Smooth muscle cell of the brain vasculature (primary cell): ENCODE measurements at regions not wholly inside any gene's neighbourhood (a gene's known extent, or its start where the extent isn't known, plus 50 kb on each side); places are given as distances from the start of the nearest gene placed in this dataset.
"Not testable (repeated sequence)": the region's sequence is repeated elsewhere in the genome, so short reads cannot be mapped to it uniquely, and the experiment has no call there.

Source experiments
- DNase-seq: peaks from one replicate; pipeline ENCODE4 v3.0.0-alpha.2; 2012; ENCODE audit warnings: low read depth, low spot score

DNA sequence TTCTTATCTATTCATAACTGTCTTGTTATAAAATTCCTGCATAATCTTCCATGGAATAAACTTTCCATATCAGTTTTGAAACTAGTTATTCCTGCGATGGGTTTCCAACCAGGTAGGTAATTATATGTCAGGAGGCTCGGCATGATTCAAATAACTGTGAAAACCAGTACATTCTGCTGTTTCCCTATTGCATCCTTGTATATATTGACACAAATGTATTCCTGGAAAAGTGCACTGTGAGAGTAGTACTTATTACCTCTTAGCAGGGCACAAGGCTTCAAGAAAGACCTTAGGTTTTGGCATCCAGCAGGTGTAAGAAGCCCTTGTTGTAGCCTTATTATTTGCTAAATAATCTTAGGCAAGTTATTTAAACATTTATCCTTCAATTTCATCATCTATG, 1131.3 kb upstream of the ATXN8OS start:
- DNase-seq = no peak

DNA sequence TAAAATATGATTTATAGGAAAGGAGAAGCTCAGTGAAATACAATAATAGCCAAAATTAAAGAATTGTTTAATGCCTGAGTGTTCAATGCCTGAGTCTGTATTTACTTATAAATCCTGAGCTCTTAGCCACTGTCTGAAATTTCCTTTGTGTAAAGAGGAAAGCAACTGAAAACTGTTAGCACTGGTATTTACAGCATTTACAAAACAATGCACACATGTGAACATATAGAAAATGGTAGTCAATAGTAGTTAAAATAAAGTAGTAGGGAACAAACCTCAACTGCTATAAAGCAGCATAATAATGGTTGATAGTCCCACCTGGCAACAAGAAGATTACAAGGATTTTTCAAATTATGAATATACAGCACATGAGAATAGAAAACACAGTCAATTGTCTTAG, 1137.1 kb upstream of the ATXN8OS start:
- DNase-seq = no peak

DNA sequence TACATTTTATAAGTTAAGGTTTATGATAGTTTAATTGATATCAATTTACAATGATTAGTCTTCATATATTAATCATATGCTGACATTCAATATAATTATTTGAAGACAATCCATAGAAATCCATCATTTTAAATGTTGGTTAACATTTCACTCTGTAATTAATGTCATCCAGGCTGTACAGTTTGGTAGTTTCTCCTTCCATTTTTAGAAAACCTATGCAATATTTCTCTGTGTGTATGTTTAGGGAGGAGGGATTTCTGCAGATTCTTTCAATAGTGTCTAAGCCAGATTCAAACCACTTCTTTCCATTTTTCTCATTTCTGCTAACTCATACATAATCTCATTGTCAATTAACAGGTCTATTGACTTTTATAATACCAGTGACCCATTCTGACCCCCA, 1159.0 kb upstream of the ATXN8OS start:
- no peak for DNase-seq

DNA sequence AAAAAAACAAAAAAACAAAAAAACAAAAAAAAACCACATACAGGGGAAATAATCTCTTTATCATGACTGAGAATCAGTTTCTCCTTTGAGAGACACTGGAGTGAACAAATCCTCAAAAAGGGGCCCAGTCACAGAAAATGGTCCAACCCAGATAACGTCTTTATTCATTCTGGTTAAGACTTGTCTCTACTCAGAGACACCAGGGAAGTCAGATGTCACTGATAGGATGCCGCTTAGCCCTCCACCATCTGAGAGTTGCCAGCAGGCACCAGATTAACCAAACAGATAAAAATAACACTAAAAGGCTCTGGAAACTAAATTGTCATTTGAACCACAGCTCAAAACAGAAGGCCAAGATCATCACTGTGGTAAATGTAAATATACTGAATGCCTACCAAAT, 1163.4 kb upstream of the ATXN8OS start:
- DNase-seq = no peak

DNA sequence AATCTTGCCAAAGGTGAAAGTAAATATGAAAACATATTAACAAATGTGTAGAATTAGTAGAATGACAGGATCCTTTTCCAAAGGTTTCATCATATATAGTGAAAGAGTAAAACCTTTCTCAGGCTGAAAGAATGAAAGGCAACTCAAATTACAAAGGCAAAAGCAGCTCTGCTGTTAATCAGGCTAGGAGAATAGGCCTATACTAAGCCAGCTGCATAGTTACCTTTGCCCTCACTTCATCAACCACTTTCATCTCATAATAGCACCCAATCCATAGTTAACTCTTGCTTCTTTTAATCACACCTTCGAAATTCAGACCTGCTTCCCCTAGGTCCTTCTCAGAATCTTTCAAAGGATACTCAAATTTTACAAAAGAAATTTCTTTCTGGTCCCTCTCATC, 1167.6 kb upstream of the ATXN8OS start:
- no peak for DNase-seq

DNA sequence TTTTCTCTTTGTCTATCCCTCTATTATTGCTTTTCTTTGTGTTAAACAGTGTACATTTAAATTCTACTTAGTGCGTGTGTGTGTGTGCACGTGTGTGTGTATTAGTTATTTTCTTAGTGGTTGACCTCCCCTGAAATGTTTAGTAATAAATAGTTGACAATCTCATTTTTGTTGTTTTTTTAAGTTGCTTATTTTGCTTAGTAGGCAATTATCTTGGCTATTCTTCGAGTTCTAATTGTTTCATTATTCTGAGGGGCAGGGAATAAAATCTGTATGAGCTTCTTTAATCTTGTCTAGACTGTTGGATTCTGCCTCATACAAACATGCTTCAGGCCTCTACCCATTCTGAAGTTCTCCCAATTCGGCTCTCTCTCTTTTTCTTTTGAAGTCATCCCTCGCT, 1169.0 kb upstream of the ATXN8OS start:
- DNase-seq = no peak

DNA sequence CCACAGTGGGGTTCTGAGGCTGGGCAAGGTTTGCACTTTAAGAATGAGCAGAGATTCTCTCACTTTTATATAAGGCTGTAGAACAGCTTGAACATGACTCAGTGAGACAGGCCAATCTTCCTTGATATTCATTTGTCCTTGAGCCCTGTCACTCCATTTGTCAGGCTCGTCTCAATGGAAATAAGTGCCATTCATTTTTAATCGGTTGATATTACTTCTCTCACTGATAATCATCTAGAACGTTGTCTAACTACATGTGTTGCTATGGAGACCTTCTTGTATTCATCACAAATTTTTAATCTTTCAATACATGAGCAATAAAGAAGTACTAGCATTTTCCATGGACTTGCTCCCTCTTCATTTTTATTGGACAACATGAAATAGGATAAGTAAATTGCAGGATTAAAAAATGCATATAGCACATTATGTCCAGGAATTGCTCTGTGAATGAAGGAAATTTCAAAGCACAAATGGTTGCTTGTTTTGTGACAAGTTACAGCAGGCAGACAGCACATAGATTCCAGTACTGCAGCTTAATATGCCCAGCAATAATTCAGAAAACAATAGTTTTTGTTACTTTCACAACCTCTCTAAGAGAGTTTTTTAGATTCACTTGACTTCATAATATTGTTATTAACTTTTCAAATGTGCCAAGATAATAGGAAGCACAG, 1178.4 kb upstream of the ATXN8OS start:
- no peak for DNase-seq

DNA sequence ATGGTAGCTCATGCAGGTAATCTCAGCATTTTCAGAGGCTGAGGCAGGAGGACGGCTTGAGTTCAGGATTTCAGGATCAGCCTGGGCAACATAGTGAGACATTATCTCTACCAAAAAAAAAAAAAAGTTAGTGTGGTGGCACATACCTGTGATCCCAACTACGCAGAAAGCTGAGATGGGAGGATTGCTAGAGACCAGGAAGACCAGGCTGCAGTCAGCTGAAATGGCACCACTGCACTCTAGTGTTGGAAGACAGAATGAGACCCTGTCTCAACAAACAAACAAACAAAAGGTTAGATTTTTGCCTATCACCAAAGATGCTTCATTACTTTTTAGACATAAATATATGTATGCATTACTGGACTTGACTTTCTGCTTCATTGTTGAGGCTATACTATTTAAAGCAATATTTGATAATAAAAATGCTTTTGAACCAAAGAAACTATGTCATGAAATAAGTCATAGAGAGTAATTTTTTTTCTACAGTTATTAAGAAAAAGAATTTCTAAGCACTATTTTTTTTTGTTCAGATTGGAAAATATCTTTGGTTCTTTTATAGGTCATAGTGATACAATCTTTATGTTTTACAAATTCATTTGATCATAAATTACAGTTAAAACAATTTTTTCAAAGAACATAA, 1180.1 kb upstream of the ATXN8OS start:
- DNase-seq = no peak

DNA sequence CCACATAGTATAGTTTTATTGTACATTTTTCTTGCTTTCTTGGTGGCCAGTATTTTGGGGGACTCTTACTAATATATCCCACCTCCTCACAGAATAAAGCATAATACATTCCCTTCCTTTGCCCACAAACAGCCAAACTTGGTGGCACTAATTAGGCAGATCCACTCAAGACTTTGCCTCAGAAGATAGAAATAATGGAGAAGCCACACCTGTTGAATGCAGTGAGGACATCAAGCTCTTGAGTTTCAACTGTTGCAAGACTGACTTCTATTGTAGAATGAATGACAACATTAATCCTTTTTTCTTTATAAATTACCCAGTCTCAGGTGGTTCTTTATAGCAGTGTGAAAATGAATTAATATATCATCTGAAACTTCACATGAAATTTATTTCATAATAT, 1183.6 kb upstream of the ATXN8OS start:
- no peak for DNase-seq

DNA sequence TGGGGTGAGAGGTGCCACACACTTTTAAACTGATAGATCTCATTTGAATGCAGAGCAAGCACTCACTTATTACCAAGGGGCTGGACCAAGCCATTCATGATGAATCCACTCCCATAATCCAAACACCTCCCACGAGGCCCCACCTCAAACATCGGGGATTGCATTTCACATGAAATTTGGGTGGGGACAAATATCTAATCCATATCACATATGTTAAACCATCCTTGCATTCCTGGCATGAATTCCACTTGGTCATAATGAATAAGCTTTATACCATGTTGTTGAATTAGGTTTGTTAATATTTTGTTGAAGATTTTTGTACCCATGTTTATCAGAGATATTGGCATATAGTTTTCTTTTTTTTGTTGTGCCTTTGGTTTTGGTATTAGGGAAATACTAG, 1198.7 kb upstream of the ATXN8OS start:
- no peak for DNase-seq

DNA sequence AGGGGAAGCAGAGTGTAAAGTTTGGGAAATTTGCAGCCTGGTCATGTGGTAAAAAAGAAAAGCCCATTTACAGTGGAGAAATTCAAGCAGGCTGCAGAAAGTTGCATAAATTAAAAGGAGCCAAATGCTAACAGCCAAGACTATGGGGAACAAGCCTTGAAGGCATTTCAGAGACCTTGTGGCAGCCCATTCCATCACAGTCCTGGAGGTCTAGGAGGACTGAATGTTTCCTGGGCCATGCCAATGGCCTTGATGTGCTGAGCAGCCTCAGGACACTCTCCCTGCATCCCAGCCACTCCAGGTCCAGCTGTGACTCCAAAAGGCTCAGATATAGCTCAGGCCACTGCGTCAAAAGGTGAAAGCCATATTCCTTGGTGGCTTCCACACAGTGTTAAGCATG, 1202.4 kb upstream of the ATXN8OS start:
- no peak for DNase-seq

DNA sequence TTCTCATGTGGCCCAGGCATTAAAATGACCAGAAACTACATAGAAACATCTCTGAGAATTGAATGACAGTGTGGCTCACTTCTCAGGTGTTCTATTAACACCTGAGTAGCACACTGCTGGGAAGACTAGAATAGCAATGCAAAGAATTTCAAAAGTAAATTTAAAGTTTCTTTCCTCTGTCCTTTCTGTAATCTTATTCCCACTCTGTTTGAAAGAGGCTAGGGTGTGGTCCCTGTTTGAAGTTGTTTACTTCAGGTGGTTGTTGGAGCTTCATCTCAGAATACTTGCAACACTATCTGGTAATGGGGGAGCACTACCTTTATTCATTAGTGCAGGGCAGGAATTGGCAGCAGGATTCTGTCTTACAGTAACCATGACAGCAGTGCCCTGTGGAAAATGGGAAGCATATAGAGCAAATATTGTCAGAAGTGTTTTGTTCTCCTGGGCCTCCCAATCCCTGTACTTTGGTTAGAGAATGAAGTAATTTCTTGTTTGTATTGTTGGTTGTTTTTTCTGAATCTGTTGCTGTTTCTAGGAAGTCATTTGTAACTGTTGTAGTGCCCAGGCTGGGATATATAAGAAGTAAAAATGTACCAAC, 1210.2 kb upstream of the ATXN8OS start:
- DNase-seq = no peak

DNA sequence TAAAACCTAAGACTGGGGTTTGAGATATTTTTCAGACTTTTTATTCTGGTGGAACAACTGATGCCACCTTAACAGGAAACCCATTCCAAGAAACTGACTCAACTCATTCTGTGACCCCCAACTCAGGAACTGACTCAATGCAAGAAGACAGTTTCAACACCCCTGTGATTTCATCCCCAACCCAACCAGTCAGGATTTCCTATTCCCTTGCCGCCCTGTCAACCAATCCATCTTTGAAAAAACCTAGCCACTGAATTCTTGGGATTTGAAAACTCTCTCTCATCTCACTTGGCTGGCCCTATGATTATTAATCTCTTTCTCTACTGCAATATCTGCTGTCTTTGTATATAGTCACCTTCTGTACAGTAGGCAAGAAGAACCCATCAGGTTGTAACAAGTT, 1211.9 kb upstream of the ATXN8OS start:
- no peak for DNase-seq

DNA sequence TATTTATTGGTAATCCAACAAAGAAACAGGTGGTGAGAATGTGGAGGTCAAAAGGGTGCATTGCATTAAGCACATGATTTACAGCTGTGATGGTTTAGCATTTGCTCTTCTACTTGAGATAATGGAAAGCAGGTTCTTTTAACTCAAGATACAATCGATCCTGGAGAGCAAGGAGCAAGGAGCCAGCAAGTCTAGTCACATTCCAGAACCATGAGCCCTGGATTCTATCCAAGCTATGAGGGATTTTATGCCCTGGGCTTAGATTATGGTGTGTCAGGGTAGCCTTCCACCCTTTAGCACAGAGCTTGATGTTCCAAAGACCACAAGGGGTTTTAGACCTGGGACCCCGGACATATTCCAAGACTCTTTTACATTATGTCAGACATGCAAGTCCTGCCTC, 1213.9 kb upstream of the ATXN8OS start:
- not testable (repeated sequence) for DNase-seq

DNA sequence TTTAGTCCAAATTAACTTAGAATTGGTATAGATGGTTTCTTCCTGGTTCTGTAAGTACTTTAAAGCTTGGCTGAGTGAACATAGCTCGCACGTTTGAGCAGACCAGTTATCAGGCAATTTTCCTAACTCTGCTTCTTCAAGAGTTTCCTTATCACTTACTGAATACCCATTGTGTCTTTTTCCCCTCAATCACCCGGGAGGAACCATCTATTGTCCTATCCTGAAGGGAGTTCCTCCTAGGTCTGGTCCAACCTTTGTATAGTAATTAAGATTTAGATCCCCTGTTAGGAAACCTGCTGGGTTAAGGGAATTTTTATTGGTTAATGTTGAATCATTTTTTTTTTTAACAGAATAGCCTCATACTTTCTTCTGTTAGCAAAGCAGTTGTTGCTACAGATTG, 1215.0 kb upstream of the ATXN8OS start:
- DNase-seq = not testable (repeated sequence)

DNA sequence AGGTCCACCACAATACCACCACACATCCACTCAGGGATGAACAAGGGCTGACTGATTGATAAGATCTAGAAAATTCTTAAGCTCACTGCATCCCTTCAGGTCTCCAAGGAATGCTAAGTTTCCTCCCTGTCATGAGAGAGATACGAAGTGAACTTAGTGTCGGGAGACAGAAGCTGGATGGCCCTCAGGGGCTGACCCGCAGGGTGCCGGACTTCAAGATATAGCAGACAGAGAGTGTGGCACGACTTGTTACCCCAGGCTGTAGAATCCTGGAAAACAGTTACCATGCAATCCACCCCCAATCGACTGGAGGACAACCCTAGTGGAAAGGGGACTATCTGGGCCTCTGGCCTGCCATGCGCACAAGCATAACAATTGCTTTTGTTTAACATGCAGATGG, 1217.5 kb upstream of the ATXN8OS start:
- DNase-seq = not testable (repeated sequence)

DNA sequence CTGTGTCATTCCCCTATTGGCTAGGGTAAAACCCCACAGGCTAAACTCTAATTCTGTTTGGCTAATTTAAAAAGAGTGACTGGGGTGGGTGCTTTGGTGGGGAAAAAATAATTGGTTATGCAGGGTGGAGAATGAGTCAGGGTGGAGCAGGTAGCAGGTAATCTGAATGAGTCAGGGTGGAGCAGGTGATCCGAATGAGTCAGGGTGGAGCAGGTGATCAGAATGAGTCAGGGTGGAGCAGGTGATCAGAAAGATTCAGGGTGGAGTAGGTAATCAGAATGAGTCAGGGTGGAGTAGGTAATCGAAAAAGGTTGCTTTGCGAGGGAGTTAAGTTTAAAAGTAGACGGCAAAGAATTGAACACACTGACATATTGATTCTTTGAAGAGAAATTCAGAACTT, 1218.8 kb upstream of the ATXN8OS start:
- no peak for DNase-seq

DNA sequence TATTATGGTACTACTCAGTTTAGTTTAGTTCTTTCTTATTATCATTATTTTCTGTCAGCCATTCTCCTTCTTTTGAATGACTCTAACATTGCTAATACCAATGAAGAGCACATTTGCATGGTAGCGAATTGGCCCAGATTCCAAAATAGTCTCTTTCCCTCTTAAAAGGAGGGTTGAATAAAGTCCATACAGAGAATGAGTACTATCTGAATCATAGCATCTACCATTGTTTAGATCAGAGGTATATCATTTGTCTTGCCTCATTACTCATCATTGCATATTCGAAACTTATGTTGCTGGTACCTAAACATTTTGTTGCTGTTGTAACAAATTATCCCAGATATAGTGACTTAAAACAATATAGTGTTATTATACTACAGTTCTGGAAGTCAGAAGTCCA, 1235.3 kb upstream of the ATXN8OS start:
- DNase-seq = no peak

DNA sequence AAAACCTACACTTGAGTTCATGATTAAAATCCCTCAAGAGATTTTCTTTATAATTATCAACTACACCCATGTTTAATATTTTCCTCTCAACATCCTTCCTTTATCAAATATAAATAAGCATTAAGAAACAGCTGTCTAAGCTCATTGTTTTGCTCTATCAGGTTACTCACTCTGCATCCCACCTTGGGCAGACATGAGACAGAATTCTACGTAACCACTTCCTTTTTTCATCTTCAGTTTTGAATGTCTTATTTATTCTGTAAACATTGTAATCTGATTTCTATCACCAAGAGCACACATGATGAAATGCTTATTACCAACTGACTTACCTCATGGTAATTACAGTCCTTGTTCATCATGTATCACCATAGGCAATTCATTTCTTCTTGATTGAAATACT, 1256.6 kb upstream of the ATXN8OS start:
- no peak for DNase-seq

DNA sequence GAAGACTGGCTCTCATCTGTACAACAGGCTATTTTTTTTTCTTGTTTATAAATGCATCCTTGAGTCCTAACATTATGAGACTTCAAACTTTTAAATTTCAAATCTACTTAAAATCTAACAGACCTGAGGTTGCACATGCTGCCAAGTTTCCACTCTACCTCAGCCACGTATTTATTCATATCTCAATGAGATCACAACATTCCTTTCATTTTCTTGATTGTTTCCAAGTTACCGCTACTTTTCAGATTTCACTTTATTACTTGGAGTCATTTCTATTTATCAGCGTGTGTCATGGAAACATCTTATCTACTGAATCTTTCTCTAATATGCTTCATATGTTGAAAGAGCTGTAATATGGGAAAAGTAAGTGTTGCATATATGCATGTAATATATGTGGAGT, 1257.5 kb upstream of the ATXN8OS start:
- no peak for DNase-seq

DNA sequence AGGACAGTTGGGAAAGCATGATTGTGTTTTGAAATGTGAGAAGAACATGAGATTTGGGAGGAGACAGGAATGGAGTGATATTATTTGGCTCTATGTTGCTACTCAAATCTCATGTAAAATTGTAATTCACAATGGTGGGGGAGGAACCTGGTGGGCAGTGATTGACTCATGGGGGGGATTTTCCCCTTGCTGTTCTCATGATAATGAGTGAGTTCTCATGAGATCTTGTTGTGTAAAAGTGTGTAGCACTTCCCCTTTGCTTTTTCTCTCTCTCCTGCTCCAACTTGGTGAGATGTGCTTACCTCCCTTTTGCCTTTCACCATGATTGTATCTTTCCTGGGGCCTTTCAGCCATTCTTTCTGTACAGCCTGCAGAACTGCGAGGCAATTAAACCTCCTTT, 1261.0 kb upstream of the ATXN8OS start:
- no peak for DNase-seq

DNA sequence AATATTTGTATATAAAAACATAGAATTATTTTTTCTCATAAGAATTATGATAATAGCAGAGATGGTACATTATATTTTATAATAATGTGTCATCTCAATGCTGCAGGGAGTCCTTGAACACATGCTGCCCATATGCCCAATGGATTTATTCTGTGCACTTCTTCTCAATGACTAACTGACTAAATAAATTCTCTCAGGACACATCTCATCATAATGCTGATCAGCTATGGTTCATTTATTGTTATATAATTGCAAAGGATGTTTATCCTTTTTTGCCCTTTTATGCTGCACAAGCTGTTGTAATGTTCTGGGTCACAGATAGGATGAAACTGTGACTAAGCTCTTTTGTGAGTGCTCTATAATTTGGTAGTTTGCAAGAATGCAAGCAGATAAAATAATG, 1273.3 kb upstream of the ATXN8OS start:
- DNase-seq = no peak

DNA sequence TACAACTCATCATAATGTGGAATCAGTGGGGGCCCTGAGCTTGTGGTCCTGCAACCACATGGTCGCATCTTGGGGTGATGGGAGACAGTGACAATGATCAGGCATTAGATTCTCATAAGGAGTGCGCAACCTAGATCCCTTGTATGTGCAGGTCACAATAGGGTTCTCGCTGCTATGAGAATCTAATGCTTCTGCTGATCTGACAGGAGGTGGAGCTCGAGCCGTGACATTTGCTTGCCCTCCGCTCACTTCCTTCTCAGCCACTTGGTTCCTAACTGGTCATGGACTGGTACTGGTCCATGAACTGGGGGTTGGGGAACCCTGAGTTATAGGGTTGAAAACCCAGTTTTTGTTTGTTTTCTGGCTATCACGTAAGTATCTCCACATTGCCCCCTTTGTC, 1290.9 kb upstream of the ATXN8OS start:
- no peak for DNase-seq
